ENCODE measurements at regions not wholly inside any gene's neighbourhood (a gene's known extent, or its start where the extent isn't known, plus 50 kb on each side); places are given as distances from the start of the nearest gene placed in this dataset.

DNA sequence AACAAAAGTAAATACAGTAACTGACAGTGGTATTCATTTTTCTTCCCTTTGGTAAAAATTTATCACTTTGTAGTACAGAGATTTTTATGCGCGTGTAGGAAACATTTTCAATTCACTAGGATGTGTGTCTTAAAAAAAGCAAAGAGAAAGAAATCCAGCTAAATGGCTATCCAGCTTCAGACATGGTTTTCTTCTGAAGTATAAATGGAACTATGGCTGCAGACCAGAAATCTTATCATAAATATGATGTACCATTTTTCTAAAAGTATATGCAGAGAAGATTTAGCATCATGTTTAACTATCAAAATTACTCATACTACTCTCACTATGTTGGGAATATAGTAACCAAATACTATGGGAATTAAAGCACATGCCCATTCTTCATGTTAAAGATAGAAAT lies 328.4 kb upstream of the SMIM30 start:
- Histone ChIP-seq H3K23ac (ENCODE audit: low read depth, low read length, poor library complexity) (no peak overlapping the region), H3K4ac (ENCODE audit: low read length) (no peak overlapping the region), H2AFZ (ENCODE audit: low read length) (no peak overlapping the region), H2BK12ac (ENCODE audit: low read length) (no peak overlapping the region), H3K4me3 (ENCODE audit: low read length in 2 of 2) (no peak overlapping the region), H3K14ac (ENCODE audit: low read length) (no peak overlapping the region), H2BK120ac (ENCODE audit: low read depth, low read length) (no peak overlapping the region), H4K91ac (ENCODE audit: low read depth, low read length, poor library complexity) (no peak overlapping the region), H3K18ac (ENCODE audit: low read length) (no peak overlapping the region), H3K4me1 (ENCODE audit: control insufficient read depth in 2 of 2, insufficient read depth in 1 of 2, low read depth in 1 of 2, low read length in 2 of 2) (no peaks in the 10 kb centered on the region), H3K36me3 (replicated peaks in 1 of 2; ENCODE audit: control insufficient read depth in 2 of 2, insufficient read depth in 2 of 2, low read length in 2 of 2) (no peaks in the 10 kb centered on the region), H3K27me3 (ENCODE audit: control insufficient read depth in 3 of 3, insufficient read depth in 3 of 3, low read depth in 1 of 3, low read length in 3 of 3) (no peaks in the 10 kb centered on the region), H3K79me1 (ENCODE audit: low read depth, low read length) (no peaks in the 10 kb centered on the region), H3K27ac (replicated peaks; ENCODE audit: low read length) (no peak overlapping the region), H2BK15ac (ENCODE audit: low read length) (no peak overlapping the region), H4K8ac (ENCODE audit: low read depth, low read length) (no peak overlapping the region), H2AK5ac (ENCODE audit: low read depth, low read length) (no peak overlapping the region), H2BK5ac (ENCODE audit: low read length) (no peak overlapping the region), H3K9ac (ENCODE audit: low read depth, low read length, poor library complexity) (no peak overlapping the region), H3K4me2 (ENCODE audit: insufficient read depth, low read length, poor library complexity, severe bottlenecking) (no peak overlapping the region), H3K9me3 (replicated peaks in 1 of 2; ENCODE audit: control insufficient read depth in 2 of 2, insufficient read depth in 1 of 2, low read depth in 1 of 2, low read length in 2 of 2) (peaks cover 0 to 1% of the 10 kb centered on the region in 2 donors)
- no CpG with 5 or more reads among the region's 2 CpGs for WGBS, 2 donors (ENCODE audit: extremely low coverage in 2 of 2, insufficient read length in 2 of 2, insufficient replicate concordance in 1 of 2)
- DNase-seq (ENCODE audit: low spot score), result no peak

DNA sequence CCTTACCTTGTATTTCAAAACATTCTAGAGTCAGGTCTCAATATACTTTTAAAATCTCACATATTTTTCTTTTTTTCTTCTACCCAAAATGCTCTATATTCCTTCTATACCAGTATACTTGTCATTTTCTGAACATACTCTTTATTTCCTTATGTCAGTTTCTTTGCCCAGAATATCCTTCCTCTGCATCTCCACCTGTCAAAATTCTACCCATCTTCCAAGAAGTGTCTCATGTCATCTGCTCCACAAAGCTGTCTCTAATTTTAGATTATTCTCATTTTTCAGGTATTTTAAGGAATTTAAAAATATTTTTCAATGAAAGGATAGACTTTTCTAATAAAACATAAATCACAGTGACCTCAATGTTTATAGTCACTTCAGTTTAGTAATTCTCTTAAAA lies 328.0 kb upstream of the SMIM30 start:
- Histone ChIP-seq H2AK5ac (ENCODE audit: low read depth, low read length) (no peak overlapping the region), H2BK5ac (ENCODE audit: low read length) (no peak overlapping the region), H4K91ac (ENCODE audit: low read depth, low read length, poor library complexity) (no peak overlapping the region), H3K36me3 (replicated peaks in 1 of 2; ENCODE audit: control insufficient read depth in 2 of 2, insufficient read depth in 2 of 2, low read length in 2 of 2) (no peaks in the 10 kb centered on the region), H3K4ac (ENCODE audit: low read length) (no peak overlapping the region), H3K27ac (replicated peaks; ENCODE audit: low read length) (no peak overlapping the region), H3K4me3 (ENCODE audit: low read length in 2 of 2) (no peak overlapping the region), H3K4me1 (ENCODE audit: control insufficient read depth in 2 of 2, insufficient read depth in 1 of 2, low read depth in 1 of 2, low read length in 2 of 2) (no peaks in the 10 kb centered on the region), H3K23ac (ENCODE audit: low read depth, low read length, poor library complexity) (no peak overlapping the region), H2BK15ac (ENCODE audit: low read length) (no peak overlapping the region), H2BK120ac (ENCODE audit: low read depth, low read length) (no peak overlapping the region), H2BK12ac (ENCODE audit: low read length) (no peak overlapping the region), H3K4me2 (ENCODE audit: insufficient read depth, low read length, poor library complexity, severe bottlenecking) (no peak overlapping the region), H3K14ac (ENCODE audit: low read length) (no peak overlapping the region), H3K27me3 (ENCODE audit: control insufficient read depth in 3 of 3, insufficient read depth in 3 of 3, low read depth in 1 of 3, low read length in 3 of 3) (no peaks in the 10 kb centered on the region), H3K79me1 (ENCODE audit: low read depth, low read length) (no peaks in the 10 kb centered on the region), H3K18ac (ENCODE audit: low read length) (no peak overlapping the region), H4K8ac (ENCODE audit: low read depth, low read length) (no peak overlapping the region), H3K9ac (ENCODE audit: low read depth, low read length, poor library complexity) (no peak overlapping the region), H2AFZ (ENCODE audit: low read length) (no peak overlapping the region), H3K9me3 (replicated peaks in 1 of 2; ENCODE audit: control insufficient read depth in 2 of 2, insufficient read depth in 1 of 2, low read depth in 1 of 2, low read length in 2 of 2) (peaks cover 0 to 1% of the 10 kb centered on the region in 2 donors)
- DNase-seq (ENCODE audit: low spot score), result no peak

DNA sequence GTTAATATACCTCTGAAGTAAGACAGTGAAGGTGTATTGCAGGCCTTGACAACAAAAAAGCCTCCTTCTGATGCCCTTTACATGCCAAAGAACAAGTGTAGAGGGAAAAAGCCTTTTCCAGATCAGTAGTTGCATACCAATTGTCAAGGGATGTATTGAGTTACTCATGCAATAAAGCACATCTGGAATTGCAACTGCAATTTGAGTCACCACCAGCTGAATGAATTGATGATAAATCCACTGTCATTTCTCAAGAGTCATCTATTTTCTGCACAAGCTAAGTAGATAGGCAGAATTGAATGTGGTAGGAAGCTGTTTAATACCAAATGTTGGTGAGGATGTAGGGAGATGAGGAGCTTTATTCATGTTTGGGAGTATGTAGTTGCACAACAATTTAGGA lies 325.9 kb upstream of the SMIM30 start:
- no peaks in the 10 kb centered on the region for H3K79me1 ChIP-seq (ENCODE audit: low read depth, low read length)
- H3K36me3 ChIP-seq (replicated peaks in 1 of 2; ENCODE audit: control insufficient read depth in 2 of 2, insufficient read depth in 2 of 2, low read length in 2 of 2), result no peaks in the 10 kb centered on the region
- H2BK15ac ChIP-seq (ENCODE audit: low read length), result no peak overlapping the region
- no peak overlapping the region for H2AFZ ChIP-seq (ENCODE audit: low read length)
- H2AK5ac ChIP-seq (ENCODE audit: low read depth, low read length), result no peak overlapping the region
- H3K4me2 ChIP-seq (ENCODE audit: insufficient read depth, low read length, poor library complexity, severe bottlenecking), result no peak overlapping the region
- no peak overlapping the region for H3K9ac ChIP-seq (ENCODE audit: low read depth, low read length, poor library complexity)
- H3K27ac ChIP-seq (replicated peaks; ENCODE audit: low read length), result no peak overlapping the region
- H2BK120ac ChIP-seq (ENCODE audit: low read depth, low read length), result no peak overlapping the region
- H3K4me1 ChIP-seq (ENCODE audit: control insufficient read depth in 2 of 2, insufficient read depth in 1 of 2, low read depth in 1 of 2, low read length in 2 of 2), result no peaks in the 10 kb centered on the region
- DNase-seq (ENCODE audit: low spot score), result no peak
- no peak overlapping the region for H3K18ac ChIP-seq (ENCODE audit: low read length)
- peaks cover 0 to 1% of the 10 kb centered on the region in 2 donors for H3K9me3 ChIP-seq (replicated peaks in 1 of 2; ENCODE audit: control insufficient read depth in 2 of 2, insufficient read depth in 1 of 2, low read depth in 1 of 2, low read length in 2 of 2)
- no peak overlapping the region for H2BK5ac ChIP-seq (ENCODE audit: low read length)
- no peak overlapping the region for H2BK12ac ChIP-seq (ENCODE audit: low read length)
- H4K8ac ChIP-seq (ENCODE audit: low read depth, low read length), result no peak overlapping the region
- H3K23ac ChIP-seq (ENCODE audit: low read depth, low read length, poor library complexity), result no peak overlapping the region
- H4K91ac ChIP-seq (ENCODE audit: low read depth, low read length, poor library complexity), result no peak overlapping the region
- no peaks in the 10 kb centered on the region for H3K27me3 ChIP-seq (ENCODE audit: control insufficient read depth in 3 of 3, insufficient read depth in 3 of 3, low read depth in 1 of 3, low read length in 3 of 3)
- H3K4ac ChIP-seq (ENCODE audit: low read length), result no peak overlapping the region
- no peak overlapping the region for H3K4me3 ChIP-seq (ENCODE audit: low read length in 2 of 2)
- no peak overlapping the region for H3K14ac ChIP-seq (ENCODE audit: low read length)

DNA sequence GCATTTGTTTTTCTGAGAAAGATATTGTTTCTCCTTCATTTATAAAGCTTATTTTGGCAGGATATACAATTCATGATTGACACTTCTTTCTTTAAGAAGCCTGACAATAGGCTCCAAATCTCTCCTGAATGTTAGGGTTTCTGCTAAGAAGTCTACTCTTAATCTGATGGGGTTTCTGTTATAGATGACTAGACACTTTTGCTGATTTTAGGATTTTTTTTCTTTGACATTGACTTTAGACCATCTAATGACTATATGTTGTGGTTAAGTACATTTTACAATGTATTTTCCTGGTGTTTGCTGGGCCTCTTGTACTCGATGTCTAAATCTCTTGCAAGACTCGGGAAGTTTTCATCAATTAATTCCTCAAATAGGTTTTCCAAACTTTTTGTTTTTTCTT lies 321.8 kb upstream of the SMIM30 start:
- no peak overlapping the region for H3K4ac ChIP-seq (ENCODE audit: low read length)
- no CpG with 5 or more reads among the region's 2 CpGs for WGBS, 2 donors (ENCODE audit: extremely low coverage in 2 of 2, insufficient read length in 2 of 2, insufficient replicate concordance in 1 of 2)

More for the DNA sequence above, 321.8 kb upstream of the SMIM30 start:
- no peak overlapping the region for H4K91ac ChIP-seq (ENCODE audit: low read depth, low read length, poor library complexity)
- peaks cover 0 to 1% of the 10 kb centered on the region in 2 donors for H3K9me3 ChIP-seq (replicated peaks in 1 of 2; ENCODE audit: control insufficient read depth in 2 of 2, insufficient read depth in 1 of 2, low read depth in 1 of 2, low read length in 2 of 2)
- H3K4me1 ChIP-seq (ENCODE audit: control insufficient read depth in 2 of 2, insufficient read depth in 1 of 2, low read depth in 1 of 2, low read length in 2 of 2), result no peaks in the 10 kb centered on the region
- no peak overlapping the region for H3K27ac ChIP-seq (replicated peaks; ENCODE audit: low read length)
- no peaks in the 10 kb centered on the region for H3K79me1 ChIP-seq (ENCODE audit: low read depth, low read length)
- H2BK5ac ChIP-seq (ENCODE audit: low read length), result no peak overlapping the region
- no peak overlapping the region for H3K18ac ChIP-seq (ENCODE audit: low read length)
- no peak overlapping the region for H2BK12ac ChIP-seq (ENCODE audit: low read length)
- no peak overlapping the region for H2AFZ ChIP-seq (ENCODE audit: low read length)
- no peak overlapping the region for H2BK15ac ChIP-seq (ENCODE audit: low read length)
- no peak overlapping the region for H2AK5ac ChIP-seq (ENCODE audit: low read depth, low read length)
- no peaks in the 10 kb centered on the region for H3K36me3 ChIP-seq (replicated peaks in 1 of 2; ENCODE audit: control insufficient read depth in 2 of 2, insufficient read depth in 2 of 2, low read length in 2 of 2)
- no peak overlapping the region for H3K4me2 ChIP-seq (ENCODE audit: insufficient read depth, low read length, poor library complexity, severe bottlenecking)
- H3K4me3 ChIP-seq (ENCODE audit: low read length in 2 of 2), result no peak overlapping the region
- no peak for DNase-seq (ENCODE audit: low spot score)
- no peaks in the 10 kb centered on the region for H3K27me3 ChIP-seq (ENCODE audit: control insufficient read depth in 3 of 3, insufficient read depth in 3 of 3, low read depth in 1 of 3, low read length in 3 of 3)
- H3K23ac ChIP-seq (ENCODE audit: low read depth, low read length, poor library complexity), result no peak overlapping the region
- H3K14ac ChIP-seq (ENCODE audit: low read length), result no peak overlapping the region
- no peak overlapping the region for H4K8ac ChIP-seq (ENCODE audit: low read depth, low read length)
- no peak overlapping the region for H2BK120ac ChIP-seq (ENCODE audit: low read depth, low read length)
- no peak overlapping the region for H3K9ac ChIP-seq (ENCODE audit: low read depth, low read length, poor library complexity)
